Type B pancreatic cell (in vitro differentiated cells): ENCODE measurements at regions not wholly inside any gene's neighbourhood (a gene's known extent, or its start where the extent isn't known, plus 50 kb on each side); places are given as distances from the start of the nearest gene placed in this dataset.

ENCODE experiments used
- DNase-seq: peaks from one replicate; pipeline ENCODE4 v3.0.0; 2021; ENCODE audit warnings: mixed read lengths; ENCODE audit not compliant: unreplicated experiment; ENCODE audit errors: extremely low spot score
- H3K27ac Mint-ChIP-seq: 2 replicates; pipeline ENCODE4 v1.8.0; 2021; ENCODE audit warnings: mild to moderate bottlenecking, mixed read lengths
- H3K27me3 Mint-ChIP-seq: 2 replicates; pipeline ENCODE4 v1.8.0; 2021; ENCODE audit warnings: mixed read lengths
- H3K36me3 Mint-ChIP-seq: 2 replicates; pipeline ENCODE4 v1.8.0; 2021; ENCODE audit warnings: mixed read lengths
- H3K4me1 Mint-ChIP-seq: one replicate; pipeline ENCODE4 v1.8.0; 2021; ENCODE audit warnings: mixed read lengths; ENCODE audit not compliant: unreplicated experiment
- H3K4me3 Mint-ChIP-seq: 2 replicates; pipeline ENCODE4 v1.8.0; 2021; ENCODE audit warnings: mild to moderate bottlenecking, mixed read lengths
- H3K9me3 Mint-ChIP-seq: 2 replicates; pipeline ENCODE4 v1.8.0; 2021; ENCODE audit warnings: mixed read lengths
- CTCF ChIP-seq: fragments of 200-600 bp; sonication (generic); conservative IDR thresholded peaks from 2 replicates; pipeline ENCODE4 v1.5.0; 2021; ENCODE audit warnings: antibody characterized with exemption, mild to moderate bottlenecking

GRCh38 chr1:29728703-29729102, 492.4 kb downstream of the PTPRU start:
- H3K9me3 Mint-ChIP-seq = no peaks in the 10 kb centered on the region
- H3K27me3 Mint-ChIP-seq = peaks cover 13% of the 10 kb centered on the region
- no peak for DNase-seq
- peaks cover 5% of the 10 kb centered on the region for H3K4me1 Mint-ChIP-seq
- no peak overlapping the region for H3K4me3 Mint-ChIP-seq
- H3K36me3 Mint-ChIP-seq = no peaks in the 10 kb centered on the region
- no peak for TF ChIP-seq CTCF
- no peak overlapping the region for H3K27ac Mint-ChIP-seq

GRCh38 chr1:29725262-29725661, 488.9 kb downstream of the PTPRU start:
- H3K27me3 Mint-ChIP-seq = peaks cover 8% of the 10 kb centered on the region
- H3K27ac Mint-ChIP-seq = no peak overlapping the region
- TF ChIP-seq CTCF = no peak

GRCh38 chr1:29722598-29722997, 486.3 kb downstream of the PTPRU start:
- TF ChIP-seq CTCF = no peak
- Mint-ChIP-seq H3K4me1 (no peaks in the 10 kb centered on the region), H3K36me3 (no peaks in the 10 kb centered on the region), H3K27ac (no peak overlapping the region), H3K27me3 (peaks cover 17% of the 10 kb centered on the region), H3K9me3 (peaks cover 5% of the 10 kb centered on the region), H3K4me3 (no peak overlapping the region)
- DNase-seq = no peak

More at GRCh38 chr1:29725262-29725661, 488.9 kb downstream of the PTPRU start:
- H3K9me3 Mint-ChIP-seq = no peaks in the 10 kb centered on the region
- no peak overlapping the region for H3K4me3 Mint-ChIP-seq
- H3K36me3 Mint-ChIP-seq = no peaks in the 10 kb centered on the region
- H3K4me1 Mint-ChIP-seq = no peaks in the 10 kb centered on the region
- DNase-seq = no peak

GRCh38 chr1:29719253-29719652, 482.9 kb downstream of the PTPRU start:
- H3K27ac Mint-ChIP-seq = no peak overlapping the region
- TF ChIP-seq CTCF = no peak
- peaks cover 5% of the 10 kb centered on the region for H3K9me3 Mint-ChIP-seq
- no peaks in the 10 kb centered on the region for H3K36me3 Mint-ChIP-seq
- H3K4me1 Mint-ChIP-seq = no peaks in the 10 kb centered on the region
- H3K4me3 Mint-ChIP-seq = no peak overlapping the region
- no peak for DNase-seq
- H3K27me3 Mint-ChIP-seq = peaks cover 17% of the 10 kb centered on the region

- peaks cover 18% of the 10 kb centered on the region for H3K27me3 Mint-ChIP-seq
- H3K36me3 Mint-ChIP-seq = no peaks in the 10 kb centered on the region
- peaks cover 5% of the 10 kb centered on the region for H3K9me3 Mint-ChIP-seq
- no peak for TF ChIP-seq CTCF
- H3K4me3 Mint-ChIP-seq = no peak overlapping the region
- no peak overlapping the region for H3K27ac Mint-ChIP-seq
- no peak for DNase-seq
- H3K4me1 Mint-ChIP-seq = no peaks in the 10 kb centered on the region
Observed at GRCh38 chr1:29718791-29719190, 482.5 kb downstream of the PTPRU start.

- Mint-ChIP-seq H3K4me3 (no peak overlapping the region), H3K27me3 (peaks cover 21% of the 10 kb centered on the region), H3K9me3 (peaks cover 5% of the 10 kb centered on the region), H3K36me3 (no peaks in the 10 kb centered on the region), H3K4me1 (no peaks in the 10 kb centered on the region), H3K27ac (no peak overlapping the region)
- no peak for DNase-seq
- no peak for TF ChIP-seq CTCF
Observed at GRCh38 chr1:29716306-29716705, 480.0 kb downstream of the PTPRU start.
